Liver (tissue), 7 donors: ENCODE measurements at regions not wholly inside any gene's neighbourhood (a gene's known extent, or its start where the extent isn't known, plus 50 kb on each side); places are given as distances from the start of the nearest gene placed in this dataset.

Experiments used
- DNase-seq: peaks from one replicate; pipeline ENCODE4 v3.0.0-alpha.2; 2017; ENCODE audit warnings: low spot score
- H3K27ac ChIP-seq, 2 donors: one replicate each; pipeline ENCODE4 v1.7.0; 2013; ENCODE audit warnings: inconsistent platforms in 2 of 2, low read length in 2 of 2, control low read depth in 1 of 2, low read depth in 1 of 2, mild to moderate bottlenecking in 1 of 2
- H3K27me3 ChIP-seq, 4 donors: one replicate each; pipeline versions ENCODE4 v1.6.1 to v1.7.0; 2013; ENCODE audit warnings: low read length in 3 of 4, inconsistent platforms in 1 of 4, mild to moderate bottlenecking in 1 of 4, moderate library complexity in 1 of 4; ENCODE audit not compliant: control insufficient read depth in 4 of 4, insufficient read depth in 4 of 4
- H3K36me3 ChIP-seq, 4 donors: one replicate each; pipeline versions ENCODE4 v1.6.1 to v1.7.0; 2013; ENCODE audit warnings: low read length in 3 of 4, mild to moderate bottlenecking in 3 of 4, low read depth in 1 of 4, moderate library complexity in 1 of 4; ENCODE audit not compliant: control insufficient read depth in 4 of 4, insufficient read depth in 3 of 4
- H3K4me1 ChIP-seq, 4 donors: one replicate each; pipeline versions ENCODE4 v1.6.1 to v1.7.0; 2013; ENCODE audit warnings: low read length in 3 of 4, mild to moderate bottlenecking in 3 of 4, moderate library complexity in 1 of 4; ENCODE audit not compliant: control insufficient read depth in 4 of 4, insufficient read depth in 4 of 4
- H3K4me3 ChIP-seq, 3 donors: one replicate each; pipeline versions ENCODE4 v1.6.1 to v1.7.0; 2013; ENCODE audit warnings: low read length in 3 of 3, control low read depth in 1 of 3, low read depth in 1 of 3, mild to moderate bottlenecking in 1 of 3
- H3K9ac ChIP-seq, 2 donors: one replicate each; pipeline ENCODE4 v1.7.0; 2013; ENCODE audit warnings: low read length in 2 of 2, mild to moderate bottlenecking in 2 of 2, moderate library complexity in 2 of 2, control low read depth in 1 of 2, low read depth in 1 of 2
- H3K9me3 ChIP-seq, 4 donors: one replicate each; pipeline versions ENCODE4 v1.6.1 to v1.7.0; 2013; ENCODE audit warnings: low read length in 3 of 4; ENCODE audit not compliant: control insufficient read depth in 4 of 4
- EGR1 ChIP-seq, 2 donors: IDR thresholded peaks; 2 replicates each; pipeline ENCODE4 v1.6.1; 2016 to 2018; ENCODE audit warnings: antibody characterized with exemption in 2 of 2, low read depth in 2 of 2
- FOXA2 ChIP-seq: IDR thresholded peaks from 2 replicates; pipeline ENCODE4 v1.6.1; 2016; ENCODE audit warnings: antibody characterized with exemption
- GABPA ChIP-seq, 2 donors: IDR thresholded peaks in 1 of 2; conservative IDR thresholded peaks in 1 of 2; 2 replicates each; pipeline ENCODE4 v1.6.1; 2016; ENCODE audit warnings: antibody characterized with exemption in 2 of 2, mild to moderate bottlenecking in 1 of 2, moderate library complexity in 1 of 2
- HNF4A ChIP-seq, 2 donors: conservative IDR thresholded peaks; 2 replicates each; pipeline ENCODE4 v1.6.1; 2016; ENCODE audit warnings: antibody characterized with exemption in 2 of 2, mild to moderate bottlenecking in 2 of 2
- JUND ChIP-seq, 2 donors: IDR thresholded peaks; 2 replicates each; pipeline ENCODE4 v1.6.1; 2016; ENCODE audit warnings: antibody characterized with exemption in 2 of 2
- SP1 ChIP-seq: IDR thresholded peaks from 2 replicates; pipeline ENCODE4 v1.6.1; 2018; ENCODE audit warnings: antibody characterized with exemption, mild to moderate bottlenecking
- TAF1 ChIP-seq: conservative IDR thresholded peaks from 2 replicates; pipeline ENCODE4 v1.6.1; 2016; ENCODE audit warnings: antibody characterized with exemption, mild to moderate bottlenecking
- YY1 ChIP-seq: IDR thresholded peaks from 2 replicates; pipeline ENCODE4 v1.6.1; 2016; ENCODE audit warnings: antibody characterized with exemption, mild to moderate bottlenecking
- WGBS: extraction: QIAGEN DNeasy Blood & Tissue Kit; methylation state at CpG from one replicate; pipeline ENCODE4 v1.1.7; 2013; 5-methylcytosine and 5-hydroxymethylcytosine counted together
- TF ChIP-seq, protein P1 (sequence below): IDR thresholded peaks from 2 replicates; pipeline ENCODE4 v1.6.1; 2016; ENCODE audit warnings: antibody characterized with exemption
- TF ChIP-seq, protein P2 (sequence below): IDR thresholded peaks from 2 replicates; pipeline ENCODE4 v1.6.1; 2016; ENCODE audit warnings: antibody characterized with exemption
- donor health status: healthy.
- donor health status: healthy.
- donor health status: healthy.
- donor health status: healthy.

DNA sequence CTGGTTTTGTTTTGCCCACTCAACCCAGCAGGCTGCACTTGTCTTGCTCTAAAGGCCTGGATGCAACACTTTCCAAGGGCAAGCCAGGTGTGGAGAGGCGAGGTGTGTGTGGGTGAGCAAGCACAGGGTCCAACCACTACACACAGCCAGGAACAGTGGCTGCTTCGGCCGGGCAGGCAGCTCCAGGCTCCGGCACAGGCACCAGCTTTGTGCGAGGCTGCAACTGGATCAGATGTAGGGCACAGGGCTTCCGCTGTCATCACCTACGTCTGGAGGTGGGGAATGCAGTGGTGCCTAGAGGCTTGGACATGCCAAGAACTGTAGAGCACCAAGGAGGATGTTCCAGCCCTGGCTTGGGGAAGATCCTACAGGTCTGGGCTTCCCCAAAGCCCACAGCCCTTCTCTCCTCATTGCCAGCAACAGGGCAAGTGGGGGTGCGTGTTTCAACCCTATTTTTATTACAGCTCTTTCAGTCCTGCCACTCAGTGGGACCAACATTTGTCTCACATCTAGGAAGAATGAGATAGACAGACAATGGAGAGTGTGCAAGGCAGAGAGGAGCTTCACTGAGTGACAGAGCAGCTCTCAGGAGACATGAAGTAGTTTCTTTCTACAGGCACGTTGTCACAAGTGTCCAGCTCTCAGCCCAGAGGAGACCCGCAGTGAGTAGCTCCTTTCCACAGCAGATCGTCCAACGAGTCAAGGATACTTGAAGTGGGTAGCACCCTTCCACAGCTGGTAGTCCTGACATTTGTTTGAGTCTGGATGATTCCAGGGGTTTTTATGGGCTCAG is 622.2 kb downstream of the CDH9 start:
- Histone ChIP-seq H3K9me3 (no peaks in the 10 kb centered on the region), H3K27ac (no peak overlapping the region), H3K4me1 (no peaks in the 10 kb centered on the region), H3K4me3 (no peak overlapping the region), H3K9ac (no peak overlapping the region), H3K36me3 (no peaks in the 10 kb centered on the region), H3K27me3 (no peaks in the 10 kb centered on the region)
- DNase-seq = no peak
- TF ChIP-seq, protein P1, sequence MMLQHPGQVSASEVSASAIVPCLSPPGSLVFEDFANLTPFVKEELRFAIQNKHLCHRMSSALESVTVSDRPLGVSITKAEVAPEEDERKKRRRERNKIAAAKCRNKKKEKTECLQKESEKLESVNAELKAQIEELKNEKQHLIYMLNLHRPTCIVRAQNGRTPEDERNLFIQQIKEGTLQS = no peak
- TF ChIP-seq YY1 (no peak), EGR1 (IDR thresholded peaks at IDR 0.05; ENCODE audit: low read depth in 2 of 2) (no peak)
- 87% methylated on average over 12 of the region's 12 CpGs for WGBS

DNA sequence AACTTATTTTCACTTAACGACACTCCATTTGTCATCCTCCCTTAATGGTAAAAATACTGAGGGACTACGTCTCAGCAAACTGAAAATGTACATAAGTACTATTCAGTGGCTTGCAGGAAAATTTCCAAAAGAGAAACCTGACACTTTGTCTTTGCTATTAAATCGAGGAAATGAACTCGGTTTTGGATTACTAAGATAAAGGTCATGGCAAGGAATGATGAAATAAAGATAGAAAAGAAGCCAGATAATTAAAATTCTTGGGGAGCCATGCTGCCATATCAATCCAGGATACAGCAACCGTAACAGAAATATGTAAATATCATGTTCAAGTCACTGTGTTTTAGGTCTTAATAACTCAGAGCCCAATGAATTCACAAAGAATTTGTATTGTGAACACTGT is 647.8 kb downstream of the CDH9 start:
- WGBS = 79% methylated on average over 5 of the region's 5 CpGs

DNA sequence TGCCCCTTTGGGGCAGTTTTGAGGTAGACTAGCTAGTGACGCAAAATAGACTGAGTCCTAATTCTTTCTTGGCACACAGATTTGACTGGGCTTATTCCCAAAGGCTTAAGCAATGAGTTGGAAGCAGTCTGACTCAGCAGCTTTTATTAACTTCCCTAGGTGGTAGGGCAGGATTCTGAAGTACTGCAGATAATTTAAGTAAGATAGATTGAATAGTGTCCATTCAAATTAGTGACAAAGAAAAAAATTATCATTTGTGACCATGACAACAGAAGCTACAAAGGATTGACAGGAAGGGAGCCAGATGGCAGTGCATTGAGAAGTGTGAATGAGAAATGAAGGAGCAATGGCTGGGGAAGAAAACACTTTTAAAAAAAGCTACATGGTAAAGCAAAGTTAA is 649.4 kb downstream of the CDH9 start:
- Histone ChIP-seq H3K9ac (no peak overlapping the region), H3K27me3 (no peaks in the 10 kb centered on the region), H3K36me3 (no peaks in the 10 kb centered on the region), H3K9me3 (no peaks in the 10 kb centered on the region), H3K4me3 (no peak overlapping the region), H3K4me1 (peaks cover 0 to 3% (median 0%) of the 10 kb centered on the region in 4 donors), H3K27ac (no peak overlapping the region)
- no peak for DNase-seq
- TF ChIP-seq, protein P2, sequence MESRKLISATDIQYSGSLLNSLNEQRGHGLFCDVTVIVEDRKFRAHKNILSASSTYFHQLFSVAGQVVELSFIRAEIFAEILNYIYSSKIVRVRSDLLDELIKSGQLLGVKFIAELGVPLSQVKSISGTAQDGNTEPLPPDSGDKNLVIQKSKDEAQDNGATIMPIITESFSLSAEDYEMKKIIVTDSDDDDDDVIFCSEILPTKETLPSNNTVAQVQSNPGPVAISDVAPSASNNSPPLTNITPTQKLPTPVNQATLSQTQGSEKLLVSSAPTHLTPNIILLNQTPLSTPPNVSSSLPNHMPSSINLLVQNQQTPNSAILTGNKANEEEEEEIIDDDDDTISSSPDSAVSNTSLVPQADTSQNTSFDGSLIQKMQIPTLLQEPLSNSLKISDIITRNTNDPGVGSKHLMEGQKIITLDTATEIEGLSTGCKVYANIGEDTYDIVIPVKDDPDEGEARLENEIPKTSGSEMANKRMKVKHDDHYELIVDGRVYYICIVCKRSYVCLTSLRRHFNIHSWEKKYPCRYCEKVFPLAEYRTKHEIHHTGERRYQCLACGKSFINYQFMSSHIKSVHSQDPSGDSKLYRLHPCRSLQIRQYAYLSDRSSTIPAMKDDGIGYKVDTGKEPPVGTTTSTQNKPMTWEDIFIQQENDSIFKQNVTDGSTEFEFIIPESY = no peak
- TF ChIP-seq JUND (IDR thresholded peaks at IDR 0.05) (peak in 1 of 2 donors; percentile 9), HNF4A (conservative IDR thresholded peaks at IDR 0.05) (peak in 1 of 2 donors; percentile 11)
- 0% methylated on average over 1 of the region's 1 CpG for WGBS

More for the DNA sequence above, 647.8 kb downstream of the CDH9 start:
- no peak overlapping the region for H3K4me3 ChIP-seq
- no peaks in the 10 kb centered on the region for H3K9me3 ChIP-seq
- no peak for DNase-seq
- H3K4me1 ChIP-seq = peaks cover 0 to 3% (median 0%) of the 10 kb centered on the region in 4 donors
- TF ChIP-seq GABPA (IDR thresholded peaks at IDR 0.05 in 1 of 2, conservative IDR thresholded peaks at IDR 0.05 in 1 of 2) (no peak), HNF4A (conservative IDR thresholded peaks at IDR 0.05) (no peak)
- no peaks in the 10 kb centered on the region for H3K36me3 ChIP-seq
- no peak overlapping the region for H3K9ac ChIP-seq
- H3K27me3 ChIP-seq = no peaks in the 10 kb centered on the region
- no peak overlapping the region for H3K27ac ChIP-seq

DNA sequence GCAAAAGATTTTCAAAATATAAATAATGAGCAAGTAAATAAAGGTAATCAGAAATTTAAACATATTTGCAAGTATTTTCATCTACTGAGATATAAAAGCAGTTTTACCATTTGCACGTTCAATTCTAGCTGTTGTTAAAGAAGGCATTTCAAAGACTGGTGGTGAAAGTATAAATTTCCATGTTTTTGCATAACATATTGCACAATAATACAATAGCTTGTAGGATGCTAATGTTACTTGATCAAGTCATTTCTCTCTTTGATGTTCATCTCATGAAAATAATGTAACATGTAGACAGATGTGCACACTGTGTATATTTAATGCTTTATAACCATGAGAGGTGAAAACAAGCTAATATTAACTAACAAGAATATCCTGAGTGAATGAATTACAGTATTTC is 651.9 kb downstream of the CDH9 start:
- Histone ChIP-seq H3K27me3 (no peaks in the 10 kb centered on the region), H3K4me3 (no peak overlapping the region), H3K9me3 (no peaks in the 10 kb centered on the region), H3K4me1 (peaks cover 0 to 3% (median 0%) of the 10 kb centered on the region in 4 donors), H3K36me3 (no peaks in the 10 kb centered on the region), H3K27ac (no peak overlapping the region), H3K9ac (no peak overlapping the region)
- TF ChIP-seq SP1 = no peak
- no peak for TF ChIP-seq FOXA2
- TF ChIP-seq TAF1 = no peak
- TF ChIP-seq, protein P2 = no peak
- no peak for DNase-seq
- 72% methylated on average over 1 of the region's 1 CpG for WGBS
